ENCODE measurements at regions not wholly inside any gene's neighbourhood (a gene's known extent, or its start where the extent isn't known, plus 50 kb on each side); places are given as distances from the start of the nearest gene placed in this dataset.

DNA sequence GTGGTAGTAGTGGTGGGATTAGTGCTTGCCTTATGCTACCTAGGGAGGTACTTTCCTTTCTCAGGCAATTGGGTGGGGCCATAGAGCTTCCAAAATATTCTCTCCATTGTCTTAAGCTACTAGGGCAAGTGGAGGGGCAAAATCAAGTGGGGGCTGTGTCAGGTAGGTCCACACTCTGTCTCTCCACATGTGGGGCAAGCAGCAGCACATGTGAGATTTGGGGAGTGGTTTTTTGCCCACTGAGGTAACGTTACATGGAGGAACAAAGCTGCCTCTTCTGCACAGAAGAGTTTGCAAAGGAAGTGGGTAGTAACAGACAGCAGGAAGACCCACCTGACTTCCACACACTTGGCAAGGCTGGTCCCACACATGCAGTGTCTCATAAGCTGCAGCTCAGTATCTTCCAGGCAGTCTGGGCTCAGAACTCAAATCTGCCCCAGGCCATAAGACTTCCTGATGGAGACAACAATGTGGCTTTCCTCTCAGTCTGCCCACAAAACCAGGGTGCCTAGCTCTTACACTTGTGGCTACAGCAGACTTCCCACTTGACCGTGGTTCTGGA, 1581.5 kb upstream of the PCDH20 start:
- no peak for DNase-seq (ENCODE audit: low spot score)

DNA sequence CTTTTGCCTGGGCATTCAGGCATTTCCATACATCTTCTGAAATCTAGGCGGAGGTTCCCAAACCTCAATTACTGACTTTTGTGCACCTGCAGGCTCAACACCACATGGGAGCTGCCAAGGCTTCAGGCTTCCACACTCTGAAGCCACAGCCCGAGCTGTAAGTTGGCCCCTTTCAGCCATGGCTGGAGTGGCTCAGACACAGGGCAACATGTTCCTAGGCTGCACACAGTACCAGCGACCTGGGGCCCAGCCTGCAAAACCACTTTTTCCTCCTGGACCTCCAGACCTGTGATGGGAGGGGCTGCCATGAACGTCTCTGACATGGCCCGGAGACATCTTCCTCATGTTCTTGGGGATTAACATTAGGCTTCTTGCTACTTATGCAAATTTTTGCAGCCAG, 1558.2 kb upstream of the PCDH20 start:
- no peak for DNase-seq (ENCODE audit: low spot score)

DNA sequence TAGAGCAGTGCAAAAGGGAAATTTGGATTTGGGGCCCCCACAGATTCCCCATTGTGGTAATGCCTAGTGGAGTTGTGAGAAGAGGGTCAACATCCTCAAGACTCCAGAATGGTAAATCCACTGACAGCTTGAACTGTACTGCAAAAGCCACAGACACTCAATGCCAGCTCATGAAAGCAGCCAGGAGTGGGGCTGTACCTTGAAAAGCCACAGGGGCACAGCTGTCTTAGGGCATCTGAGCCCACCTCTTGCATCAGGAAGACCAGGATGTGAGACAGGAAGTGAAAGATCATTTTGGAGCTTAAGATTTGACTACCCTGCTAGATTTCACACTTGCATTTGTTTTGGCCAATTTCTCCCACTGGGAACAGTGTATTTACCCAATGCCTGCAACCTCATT, 1548.9 kb upstream of the PCDH20 start:
- DNase-seq (ENCODE audit: low spot score): no peak

GRCh38 chr13:62960723-62961122, 1545.1 kb upstream of the PCDH20 start:
- no peak for DNase-seq (ENCODE audit: low spot score)

GRCh38 chr13:62933809-62934208, 1518.2 kb upstream of the PCDH20 start:
- no peak for DNase-seq (ENCODE audit: low spot score)

DNA sequence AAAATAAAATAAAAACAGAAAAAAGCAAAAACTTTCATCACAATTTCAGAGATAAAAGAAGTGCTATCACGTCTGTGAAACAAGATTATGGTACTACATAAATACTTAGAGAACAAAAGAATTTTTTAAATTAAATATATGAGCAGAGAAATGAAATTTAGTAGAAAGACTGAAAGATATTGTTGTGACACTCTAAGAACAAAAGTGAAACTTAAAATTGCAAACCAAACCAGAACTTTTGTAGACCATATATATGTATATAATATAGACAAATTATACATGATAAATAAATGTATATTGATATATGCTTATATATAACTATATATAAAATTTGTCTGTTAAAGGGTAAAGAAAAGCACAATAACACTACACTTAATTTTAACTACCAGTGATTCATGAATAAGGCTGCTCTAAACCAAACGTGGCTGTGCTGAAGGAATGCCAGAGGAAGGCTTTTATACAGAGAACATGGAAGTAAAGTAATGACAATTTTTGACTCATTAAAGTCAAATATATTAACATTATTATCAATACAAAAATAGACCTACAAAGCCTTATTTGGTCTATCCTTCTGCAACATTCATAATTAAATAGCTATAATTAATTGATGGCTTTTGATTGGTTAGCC, 1516.7 kb upstream of the PCDH20 start:
- no peak for DNase-seq (ENCODE audit: low spot score)

- DNase-seq (ENCODE audit: low spot score): no peak
Measured at GRCh38 chr13:62931853-62932252, 1516.2 kb upstream of the PCDH20 start.

GRCh38 chr13:62924395-62924794, 1508.7 kb upstream of the PCDH20 start:
- DNase-seq (ENCODE audit: low spot score): no peak

GRCh38 chr13:62920159-62920558, 1504.5 kb upstream of the PCDH20 start:
- DNase-seq (ENCODE audit: low spot score): no peak

- no peak for DNase-seq (ENCODE audit: low spot score)
Measured at GRCh38 chr13:62919491-62919890, 1503.8 kb upstream of the PCDH20 start.

DNA sequence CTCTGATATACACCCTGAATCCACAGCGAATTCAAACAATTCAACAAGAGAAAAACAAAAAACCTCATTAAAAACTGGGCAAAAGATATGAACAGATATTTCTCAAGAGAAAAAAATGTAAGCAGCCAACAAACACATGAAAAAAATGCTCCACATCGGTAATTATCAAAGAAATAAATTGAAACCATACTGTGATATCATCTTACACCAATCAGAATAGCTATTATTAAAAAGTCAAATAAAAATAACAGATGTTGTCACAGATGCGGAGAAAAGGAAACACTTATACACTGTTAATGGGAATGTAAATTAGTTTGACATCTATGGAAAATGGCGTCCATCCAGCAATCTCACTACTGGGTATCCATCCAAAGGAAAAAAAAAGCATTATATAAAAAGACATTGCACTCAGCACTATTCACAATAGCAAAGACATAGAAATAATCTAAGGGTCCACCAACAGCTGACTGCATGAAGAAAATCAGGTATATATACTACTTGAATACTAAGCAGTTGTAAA, 1495.0 kb upstream of the PCDH20 start:
- DNase-seq (ENCODE audit: low spot score): no peak

- no peak for DNase-seq (ENCODE audit: low spot score)
Measured at GRCh38 chr13:62908321-62908720, 1492.7 kb upstream of the PCDH20 start.

GRCh38 chr13:62906896-62907295, 1491.2 kb upstream of the PCDH20 start:
- no peak for DNase-seq (ENCODE audit: low spot score)

GRCh38 chr13:62906469-62906868, 1490.8 kb upstream of the PCDH20 start:
- DNase-seq (ENCODE audit: low spot score): no peak

- DNase-seq (ENCODE audit: low spot score): no peak
Measured at GRCh38 chr13:62887046-62887445, 1471.4 kb upstream of the PCDH20 start.

DNA sequence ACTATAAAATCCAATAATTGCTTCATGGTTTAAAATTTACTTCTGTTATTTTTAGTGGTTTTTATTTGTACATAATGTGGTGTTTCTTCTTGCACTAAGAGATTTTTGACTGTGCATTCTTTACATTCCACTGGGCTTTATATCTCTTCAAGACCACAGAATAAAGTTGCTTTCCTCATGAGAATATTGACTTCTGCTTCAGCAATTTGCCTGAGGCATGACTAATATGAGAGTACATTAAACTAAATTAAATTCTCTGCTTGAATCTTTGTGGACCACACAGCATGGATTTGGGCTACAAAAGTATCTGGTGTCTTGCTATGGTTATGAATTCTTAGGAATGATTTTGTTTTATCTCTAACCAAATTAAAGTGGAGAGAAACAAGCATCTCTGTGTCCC, 1463.4 kb upstream of the PCDH20 start:
- no peak for DNase-seq (ENCODE audit: low spot score)

GRCh38 chr13:62875118-62875640, 1459.5 kb upstream of the PCDH20 start:
- DNase-seq (ENCODE audit: low spot score): no peak

- DNase-seq (ENCODE audit: low spot score): no peak
Measured at GRCh38 chr13:62850331-62850730, 1434.7 kb upstream of the PCDH20 start.

GRCh38 chr13:62847520-62847919, 1431.9 kb upstream of the PCDH20 start:
- DNase-seq (ENCODE audit: low spot score): no peak

DNA sequence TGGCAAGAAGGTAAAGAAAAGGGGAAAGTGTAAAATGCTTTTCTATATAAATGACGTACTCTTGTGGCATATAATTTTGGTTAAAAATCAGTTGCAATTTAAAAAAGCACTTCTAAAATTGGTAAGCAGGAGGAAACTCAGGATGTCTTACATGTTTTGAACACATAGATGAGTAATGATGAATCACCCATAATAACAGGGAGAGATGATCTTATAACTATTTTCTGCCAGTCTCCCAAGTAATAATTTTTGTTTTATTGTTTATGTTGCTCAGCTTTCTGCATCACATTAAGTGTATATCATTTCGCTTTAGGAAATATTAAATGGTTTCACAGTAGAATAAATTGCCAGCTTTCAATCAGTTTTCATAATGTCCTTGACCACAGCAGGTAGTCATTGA, 1430.7 kb upstream of the PCDH20 start:
- no peak for DNase-seq (ENCODE audit: low spot score)

DNA sequence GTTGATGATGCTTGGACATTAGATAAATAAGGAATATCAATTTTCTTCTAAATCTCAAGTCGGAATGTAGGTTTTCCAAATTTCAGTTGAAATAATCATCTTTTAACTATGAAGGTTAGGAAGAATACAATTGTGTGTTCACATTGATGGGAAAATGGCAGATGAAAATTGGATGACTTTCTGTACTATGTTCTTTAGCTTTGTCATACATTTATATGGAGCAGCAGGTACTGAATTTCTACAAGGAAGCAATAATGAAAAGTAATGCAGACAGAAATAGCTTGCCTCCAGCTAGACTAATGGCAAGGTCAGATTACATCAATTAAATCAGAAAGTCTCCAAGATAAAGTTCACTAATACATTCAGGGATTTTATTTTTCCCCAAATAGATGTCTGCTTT, 1423.7 kb upstream of the PCDH20 start:
- no peak for DNase-seq (ENCODE audit: low spot score)

DNA sequence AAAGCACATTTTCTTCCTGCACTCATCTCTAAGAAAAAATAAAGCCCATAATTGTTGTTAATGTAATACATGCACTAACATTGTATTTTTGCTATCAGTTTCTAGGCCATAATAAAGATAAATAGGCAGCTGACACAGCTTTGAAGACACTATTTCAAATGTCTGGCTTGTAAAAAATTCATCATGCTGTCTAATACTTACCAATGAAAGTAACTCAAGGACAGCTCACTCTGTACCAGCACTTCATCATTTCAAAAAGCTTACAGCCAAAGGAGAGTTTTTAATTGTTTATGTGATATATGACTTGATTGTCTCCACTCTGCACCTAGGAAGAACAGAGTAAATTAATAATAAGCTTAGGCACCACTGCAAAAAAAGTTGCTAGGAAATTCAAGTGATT, 1423.3 kb upstream of the PCDH20 start:
- DNase-seq (ENCODE audit: low spot score): no peak

- no peak for DNase-seq (ENCODE audit: low spot score)
Measured at GRCh38 chr13:62837895-62838294, 1422.2 kb upstream of the PCDH20 start.

DNA sequence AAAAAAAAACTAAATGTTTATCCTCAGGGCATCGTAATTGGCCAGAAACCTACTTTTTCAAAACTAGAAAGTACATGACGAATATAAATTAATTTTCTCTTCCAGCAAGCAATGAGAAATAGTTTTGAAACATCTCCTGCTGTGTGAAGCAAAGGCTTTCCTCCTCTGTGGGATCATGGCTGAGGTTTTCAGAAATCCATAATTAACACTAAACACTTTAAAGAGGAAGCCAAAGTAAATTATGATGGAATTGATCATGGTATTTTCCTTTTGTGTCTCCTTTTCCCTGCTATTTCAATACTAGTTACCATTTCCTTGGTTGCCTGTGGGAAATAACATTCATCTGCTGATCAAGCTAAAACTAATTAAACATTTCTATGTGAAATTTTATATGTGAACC, 1413.8 kb upstream of the PCDH20 start:
- DNase-seq (ENCODE audit: low spot score): no peak
